ENCODE measurements at regions not wholly inside any gene's neighbourhood (a gene's known extent, or its start where the extent isn't known, plus 50 kb on each side); places are given as distances from the start of the nearest gene placed in this dataset.
"Not testable (repeated sequence)": the region's sequence is repeated elsewhere in the genome, so short reads cannot be mapped to it uniquely, and the experiment has no call there.

DNA sequence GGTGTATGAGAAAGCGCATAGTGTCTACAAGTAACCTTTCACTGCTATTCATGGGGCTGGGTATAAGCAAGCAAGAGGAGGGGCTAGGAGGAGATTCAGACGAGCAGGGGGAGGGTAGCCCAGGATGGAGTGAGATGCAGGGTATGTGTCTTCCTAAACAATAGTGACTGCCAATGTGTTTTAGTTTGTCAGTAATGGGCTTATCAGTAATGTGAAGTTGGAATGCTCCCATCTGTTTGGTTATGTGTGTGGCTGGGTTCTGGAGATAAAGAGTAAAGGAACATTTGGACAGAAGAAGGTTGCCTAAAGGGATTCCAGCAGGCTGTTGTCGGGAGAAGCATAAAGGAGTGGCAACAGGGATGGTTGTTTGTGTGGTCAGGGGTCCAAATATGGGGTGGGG, 62.7 kb upstream of the EZR start:
- not testable (repeated sequence) for DNase-seq (ENCODE audit: low read depth)

DNA sequence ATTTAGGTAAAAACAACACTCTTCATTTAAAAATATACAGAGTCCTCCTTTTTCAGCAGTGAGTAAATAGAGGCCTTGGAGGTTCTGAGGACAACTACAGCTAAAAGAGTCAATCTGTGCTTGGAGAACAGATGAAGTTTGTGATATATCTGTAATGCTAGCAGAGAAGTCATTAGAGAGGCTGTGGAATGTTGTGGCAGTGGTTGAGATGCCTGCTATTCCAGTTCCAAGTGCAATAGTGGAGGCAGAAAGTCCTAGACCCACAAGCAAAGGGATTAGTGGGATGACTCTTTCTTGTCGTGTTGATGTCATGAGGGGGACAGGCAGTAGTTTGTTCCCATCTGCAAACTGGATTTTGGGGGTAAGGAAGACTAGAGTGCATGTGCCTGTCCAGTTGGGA, 62.1 kb upstream of the EZR start:
- DNase-seq (ENCODE audit: low read depth): not testable (repeated sequence)

DNA sequence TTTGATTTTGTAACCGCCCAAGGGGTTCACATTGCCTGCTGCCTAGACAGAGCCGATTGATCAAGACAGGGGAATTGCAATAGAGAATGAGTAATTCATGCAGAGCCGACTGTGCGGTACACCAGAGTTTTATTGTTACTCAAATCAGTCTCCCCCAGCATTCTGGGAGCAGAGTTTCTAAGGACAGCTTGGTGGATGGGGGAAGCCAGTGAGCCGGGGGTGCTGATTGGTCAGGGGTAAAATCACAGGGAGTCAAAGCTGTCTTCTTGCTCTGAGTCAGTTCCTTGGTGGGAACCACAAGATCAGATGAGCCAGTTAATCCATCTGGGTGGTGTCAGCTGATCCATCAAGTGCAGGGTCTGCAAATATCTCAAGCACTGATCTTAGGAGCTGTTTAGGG, 60.0 kb upstream of the EZR start:
- DNase-seq (ENCODE audit: low read depth): no peak

DNA sequence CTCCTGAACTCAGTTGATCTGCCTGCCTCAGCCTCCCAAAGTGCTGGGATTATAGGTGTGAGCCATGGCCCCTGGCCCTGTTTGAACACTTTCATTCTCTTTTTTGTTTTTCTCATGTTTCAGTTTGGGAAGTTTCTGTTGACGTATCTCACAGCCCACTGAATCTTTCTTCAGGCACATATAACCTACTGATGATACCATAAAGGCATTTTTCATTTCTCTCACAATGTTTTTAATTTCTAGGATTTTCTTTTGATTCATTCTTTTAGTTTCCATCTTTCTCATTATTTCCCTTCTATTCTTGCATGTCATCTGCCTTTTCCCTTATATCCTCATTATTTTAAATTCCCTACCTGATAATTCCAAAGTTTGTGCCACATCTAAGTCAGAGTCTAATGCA, 58.5 kb upstream of the EZR start:
- no peak for DNase-seq (ENCODE audit: low read depth)

DNA sequence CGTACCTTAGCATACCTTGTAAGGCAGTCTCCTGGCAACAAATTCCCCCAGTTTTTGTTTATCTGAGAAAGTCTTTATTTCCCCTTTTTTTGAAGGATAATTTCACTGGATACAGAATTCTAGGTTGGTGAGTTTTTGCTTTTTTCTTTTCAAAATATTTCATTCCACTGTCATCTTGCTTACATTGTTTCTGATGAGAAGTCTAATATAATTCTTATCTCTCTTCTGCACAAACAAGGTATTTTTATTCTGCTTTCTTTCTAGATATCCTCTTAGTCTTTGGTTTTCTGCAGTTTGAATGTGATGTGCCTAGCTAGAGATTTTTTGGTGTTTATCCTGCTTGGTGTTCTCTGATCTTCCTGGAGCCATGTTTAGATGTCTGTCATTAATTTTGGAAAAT, 57.7 kb upstream of the EZR start:
- no peak for DNase-seq (ENCODE audit: low read depth)

DNA sequence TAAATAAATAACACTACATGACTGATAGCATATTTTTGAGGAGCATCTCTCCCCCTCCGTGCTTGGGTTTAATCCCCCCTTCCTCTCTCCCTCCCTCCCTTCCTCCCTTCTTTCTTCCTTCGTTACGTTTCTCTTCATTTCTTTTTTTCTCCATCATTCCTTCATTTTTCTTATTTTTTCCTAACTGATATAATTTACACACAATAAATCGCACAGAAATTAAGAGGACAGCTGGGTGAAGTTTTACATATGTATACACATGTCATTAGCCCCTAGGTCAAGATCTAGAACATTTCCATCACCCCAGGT, 51.4 kb upstream of the EZR start:
- DNase-seq (ENCODE audit: low read depth): no peak

DNA sequence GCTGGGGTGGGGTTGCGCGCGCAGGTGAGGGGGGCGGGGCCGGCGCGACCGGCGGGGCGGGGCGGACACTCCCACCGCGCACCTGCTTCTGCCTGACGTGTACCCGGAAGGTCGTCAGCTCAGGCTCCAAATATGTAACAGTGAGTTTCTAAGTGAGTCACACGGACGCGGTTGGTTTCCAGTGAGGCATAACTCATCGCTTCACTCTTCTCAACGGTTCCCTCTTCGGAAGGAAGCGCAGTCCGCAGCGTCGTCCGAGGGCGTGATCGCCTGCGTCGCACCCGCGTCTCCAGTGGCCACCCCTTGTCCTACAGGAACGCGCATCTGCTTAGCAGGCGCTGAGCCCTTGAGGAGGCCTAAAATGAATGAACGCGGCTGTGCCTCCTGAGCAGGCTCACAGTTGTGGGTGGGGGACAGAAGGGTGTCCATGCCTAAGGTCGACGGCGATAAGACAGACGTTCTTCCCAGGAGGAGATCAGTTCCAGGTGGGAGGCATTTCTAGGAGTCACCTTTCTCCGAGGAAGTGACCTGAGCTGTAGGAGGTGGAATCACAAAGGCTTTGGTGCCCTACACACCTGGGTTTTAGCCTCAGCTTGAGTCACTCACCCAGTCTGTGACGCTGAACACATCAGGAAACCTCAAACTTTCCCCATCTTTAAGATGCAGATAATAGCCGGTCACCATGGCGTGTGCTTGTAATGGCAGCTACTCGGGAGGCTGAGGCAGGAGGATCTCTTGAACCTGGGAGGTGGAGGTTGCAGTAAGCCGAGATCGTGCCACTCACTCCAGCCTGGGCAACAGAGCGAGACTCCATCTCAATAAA, 50.9 kb upstream of the EZR start:
- peak; percentile 95 for DNase-seq (ENCODE audit: low read depth)

DNA sequence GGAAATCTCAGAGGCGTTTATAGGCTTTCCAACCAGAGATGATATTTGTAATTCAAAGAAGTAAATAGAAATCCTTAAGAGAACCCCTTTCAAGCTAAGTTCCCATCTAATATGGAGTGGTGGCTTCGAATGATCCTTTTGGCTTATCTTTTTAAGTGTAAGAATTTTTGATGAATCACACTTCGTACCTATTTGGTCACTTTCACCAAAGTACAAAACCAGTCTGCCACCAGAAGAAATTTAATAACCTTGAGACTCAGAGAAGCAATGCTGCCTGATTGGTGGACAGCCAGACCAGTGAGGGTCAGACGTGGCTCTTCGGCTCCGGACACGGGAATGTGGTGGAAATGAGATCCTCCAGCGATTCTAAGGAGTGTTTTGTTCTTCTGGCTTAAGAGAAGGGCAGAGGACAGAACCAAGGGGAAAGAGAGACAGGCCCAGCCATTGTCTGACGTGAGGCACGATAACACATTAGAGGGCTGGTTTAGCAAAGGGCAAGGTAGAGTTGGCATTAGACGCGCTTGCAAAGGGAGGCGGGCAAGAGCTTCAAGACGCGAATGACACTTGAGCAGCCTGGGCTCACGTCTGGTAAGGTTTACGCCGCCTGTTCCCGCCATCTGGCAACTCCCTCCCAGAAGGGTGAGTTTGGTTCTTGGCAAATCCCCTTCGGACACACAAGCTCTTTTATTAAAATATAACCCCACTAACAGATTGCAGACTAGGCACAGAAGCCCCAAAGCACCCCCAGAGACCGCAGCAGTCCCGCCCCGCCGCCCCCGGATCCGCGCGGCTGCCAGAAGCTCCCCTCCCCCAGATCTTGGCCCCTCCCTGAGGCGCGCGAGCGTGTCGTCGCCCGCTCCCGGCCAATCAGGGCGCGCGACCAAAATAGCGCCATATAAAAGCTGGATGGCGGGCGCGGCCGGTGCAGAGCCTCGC, 50.0 kb upstream of the EZR start:
- DNase-seq (ENCODE audit: low read depth): no peak
